ENCODE measurements at regions not wholly inside any gene's neighbourhood (a gene's known extent, or its start where the extent isn't known, plus 50 kb on each side); places are given as distances from the start of the nearest gene placed in this dataset.

- H3K36me3 Mint-ChIP-seq = no peaks in the 10 kb centered on the region
- H3K4me1 Mint-ChIP-seq = no peaks in the 10 kb centered on the region
- ATAC-seq (replicated peaks in 1 of 4) (no peak), DNase-seq (no peak)
- Histone ChIP-seq H3K4me1 (ENCODE audit: control insufficient read depth in 1 of 2, extremely low read depth in 1 of 2, insufficient read depth in 2 of 2, low read length in 2 of 2) (no peaks in the 10 kb centered on the region), H3K36me3 (ENCODE audit: control insufficient read depth in 2 of 2, extremely low read depth in 1 of 2, insufficient read depth in 1 of 2, low read length in 1 of 2) (no peaks in the 10 kb centered on the region), H3K4me3 (ENCODE audit: control insufficient read depth in 1 of 2, extremely low read depth in 1 of 2, low read length in 1 of 2) (no peak overlapping the region), H3K27me3 (replicated peaks in 1 of 2; ENCODE audit: control insufficient read depth in 2 of 2, extremely low read depth in 1 of 2, insufficient read depth in 2 of 2, low read length in 1 of 2) (no peaks in the 10 kb centered on the region), H3K27ac (ENCODE audit: low read length) (no peak overlapping the region), H3K9me3 (no peaks in the 10 kb centered on the region)
- no peak overlapping the region for H3K4me3 Mint-ChIP-seq
- WGBS (ENCODE audit: insufficient coverage) = 73% methylated on average over 4 of the region's 4 CpGs
- no peaks in the 10 kb centered on the region for H3K27me3 Mint-ChIP-seq
- peaks cover 8 to 36% (median 18%) of the 10 kb centered on the region in 3 donors for H3K9me3 Mint-ChIP-seq
- no peak overlapping the region for H3K27ac Mint-ChIP-seq
- ChIA-PET CTCF (no interaction called here), POLR2A (no interaction called here)
These were observed 792.8 kb upstream of the PIK3C3 start for GRCh38 chr18:41162191-41162590.

- WGBS (ENCODE audit: insufficient coverage) = no CpG with 5 or more reads among the region's 4 CpGs
- H3K4me3 Mint-ChIP-seq = no peak overlapping the region
- POLR2A ChIA-PET = no interaction called here
These were observed 798.9 kb upstream of the PIK3C3 start for GRCh38 chr18:41155910-41156851.

GRCh38 chr18:41155025-41155424 is 800.0 kb upstream of the PIK3C3 start:
- CTCF ChIA-PET = no interaction called here
- H3K27ac Mint-ChIP-seq = no peak overlapping the region
- WGBS (ENCODE audit: insufficient coverage) = no CpG with 5 or more reads among the region's 1 CpG

More at GRCh38 chr18:41155910-41156851, 798.9 kb upstream of the PIK3C3 start:
- H3K27me3 ChIP-seq (replicated peaks in 1 of 2; ENCODE audit: control insufficient read depth in 2 of 2, extremely low read depth in 1 of 2, insufficient read depth in 2 of 2, low read length in 1 of 2) = no peaks in the 10 kb centered on the region
- no peaks in the 10 kb centered on the region for H3K4me1 ChIP-seq (ENCODE audit: control insufficient read depth in 1 of 2, extremely low read depth in 1 of 2, insufficient read depth in 2 of 2, low read length in 2 of 2)
- no peaks in the 10 kb centered on the region for H3K4me1 Mint-ChIP-seq
- no peaks in the 10 kb centered on the region for H3K36me3 ChIP-seq (ENCODE audit: control insufficient read depth in 2 of 2, extremely low read depth in 1 of 2, insufficient read depth in 1 of 2, low read length in 1 of 2)
- H3K27ac ChIP-seq (ENCODE audit: low read length) = no peak overlapping the region
- no peaks in the 10 kb centered on the region for H3K27me3 Mint-ChIP-seq
- no peak overlapping the region for H3K27ac Mint-ChIP-seq
- no peak overlapping the region for H3K4me3 ChIP-seq (ENCODE audit: control insufficient read depth in 1 of 2, extremely low read depth in 1 of 2, low read length in 1 of 2)
- H3K36me3 Mint-ChIP-seq = no peaks in the 10 kb centered on the region
- H3K9me3 ChIP-seq = no peaks in the 10 kb centered on the region
- CTCF ChIA-PET = no interaction called here
- no peak for DNase-seq
- ATAC-seq (replicated peaks in 1 of 4) = no peak
- H3K9me3 Mint-ChIP-seq = peaks cover 0 to 21% (median 8%) of the 10 kb centered on the region in 3 donors

GRCh38 chr18:41153871-41154270 is 801.2 kb upstream of the PIK3C3 start:
- no peak overlapping the region for H3K27ac ChIP-seq (ENCODE audit: low read length)
- CTCF ChIA-PET = no interaction called here
- no peaks in the 10 kb centered on the region for H3K9me3 ChIP-seq
- ATAC-seq (replicated peaks in 1 of 4) = no peak
- H3K4me3 ChIP-seq (ENCODE audit: control insufficient read depth in 1 of 2, extremely low read depth in 1 of 2, low read length in 1 of 2) = no peak overlapping the region
- Mint-ChIP-seq H3K27ac (no peak overlapping the region), H3K4me3 (no peak overlapping the region), H3K9me3 (peaks cover 0 to 33% (median 6%) of the 10 kb centered on the region in 3 donors), H3K27me3 (no peaks in the 10 kb centered on the region), H3K4me1 (no peaks in the 10 kb centered on the region), H3K36me3 (no peaks in the 10 kb centered on the region)
- POLR2A ChIA-PET = no interaction called here
- H3K27me3 ChIP-seq (replicated peaks in 1 of 2; ENCODE audit: control insufficient read depth in 2 of 2, extremely low read depth in 1 of 2, insufficient read depth in 2 of 2, low read length in 1 of 2) = no peaks in the 10 kb centered on the region
- no CpG with 5 or more reads among the region's 2 CpGs for WGBS (ENCODE audit: insufficient coverage)
- no peaks in the 10 kb centered on the region for H3K36me3 ChIP-seq (ENCODE audit: control insufficient read depth in 2 of 2, extremely low read depth in 1 of 2, insufficient read depth in 1 of 2, low read length in 1 of 2)
- no peaks in the 10 kb centered on the region for H3K4me1 ChIP-seq (ENCODE audit: control insufficient read depth in 1 of 2, extremely low read depth in 1 of 2, insufficient read depth in 2 of 2, low read length in 2 of 2)
- DNase-seq = no peak

More at GRCh38 chr18:41155025-41155424, 800.0 kb upstream of the PIK3C3 start:
- Histone ChIP-seq H3K9me3 (no peaks in the 10 kb centered on the region), H3K4me3 (ENCODE audit: control insufficient read depth in 1 of 2, extremely low read depth in 1 of 2, low read length in 1 of 2) (no peak overlapping the region), H3K27ac (ENCODE audit: low read length) (no peak overlapping the region), H3K36me3 (ENCODE audit: control insufficient read depth in 2 of 2, extremely low read depth in 1 of 2, insufficient read depth in 1 of 2, low read length in 1 of 2) (no peaks in the 10 kb centered on the region), H3K27me3 (replicated peaks in 1 of 2; ENCODE audit: control insufficient read depth in 2 of 2, extremely low read depth in 1 of 2, insufficient read depth in 2 of 2, low read length in 1 of 2) (no peaks in the 10 kb centered on the region), H3K4me1 (ENCODE audit: control insufficient read depth in 1 of 2, extremely low read depth in 1 of 2, insufficient read depth in 2 of 2, low read length in 2 of 2) (no peaks in the 10 kb centered on the region)
- ATAC-seq (replicated peaks in 1 of 4) (no peak), DNase-seq (no peak)
- H3K36me3 Mint-ChIP-seq = no peaks in the 10 kb centered on the region
- no peaks in the 10 kb centered on the region for H3K27me3 Mint-ChIP-seq
- H3K4me1 Mint-ChIP-seq = no peaks in the 10 kb centered on the region
- H3K4me3 Mint-ChIP-seq = no peak overlapping the region
- peaks cover 0 to 25% (median 8%) of the 10 kb centered on the region in 3 donors for H3K9me3 Mint-ChIP-seq
- POLR2A ChIA-PET = interaction anchor here in 1 of 2 donors (0.7 kb wide), 1 partner anchor 41 kb away, joined by 3 read pairs; no protein-coding TSS in a partner anchor

- peaks cover 3 to 30% (median 13%) of the 10 kb centered on the region in 3 donors for H3K9me3 Mint-ChIP-seq
- no peak overlapping the region for H3K27ac ChIP-seq (ENCODE audit: low read length)
- no peaks in the 10 kb centered on the region for H3K36me3 ChIP-seq (ENCODE audit: control insufficient read depth in 2 of 2, extremely low read depth in 1 of 2, insufficient read depth in 1 of 2, low read length in 1 of 2)
- H3K27me3 Mint-ChIP-seq = no peaks in the 10 kb centered on the region
- H3K4me3 ChIP-seq (ENCODE audit: control insufficient read depth in 1 of 2, extremely low read depth in 1 of 2, low read length in 1 of 2) = no peak overlapping the region
- no peak overlapping the region for H3K4me3 Mint-ChIP-seq
- no peak overlapping the region for H3K27ac Mint-ChIP-seq
- no peaks in the 10 kb centered on the region for H3K4me1 Mint-ChIP-seq
- ChIA-PET CTCF (no interaction called here), POLR2A (no interaction called here)
- no peaks in the 10 kb centered on the region for H3K4me1 ChIP-seq (ENCODE audit: control insufficient read depth in 1 of 2, extremely low read depth in 1 of 2, insufficient read depth in 2 of 2, low read length in 2 of 2)
- H3K27me3 ChIP-seq (replicated peaks in 1 of 2; ENCODE audit: control insufficient read depth in 2 of 2, extremely low read depth in 1 of 2, insufficient read depth in 2 of 2, low read length in 1 of 2) = no peaks in the 10 kb centered on the region
- H3K9me3 ChIP-seq = no peaks in the 10 kb centered on the region
- H3K36me3 Mint-ChIP-seq = no peaks in the 10 kb centered on the region
- no CpG with 5 or more reads among the region's 2 CpGs for WGBS (ENCODE audit: insufficient coverage)
- DNase-seq = no peak
- no peak for ATAC-seq (replicated peaks in 1 of 4)
These were observed 804.7 kb upstream of the PIK3C3 start for GRCh38 chr18:41150316-41150715.

GRCh38 chr18:41146301-41146700 is 808.7 kb upstream of the PIK3C3 start:
- no peak for DNase-seq
- Histone ChIP-seq H3K27me3 (replicated peaks in 1 of 2; ENCODE audit: control insufficient read depth in 2 of 2, extremely low read depth in 1 of 2, insufficient read depth in 2 of 2, low read length in 1 of 2) (no peaks in the 10 kb centered on the region), H3K9me3 (no peaks in the 10 kb centered on the region), H3K36me3 (ENCODE audit: control insufficient read depth in 2 of 2, extremely low read depth in 1 of 2, insufficient read depth in 1 of 2, low read length in 1 of 2) (no peaks in the 10 kb centered on the region), H3K4me1 (ENCODE audit: control insufficient read depth in 1 of 2, extremely low read depth in 1 of 2, insufficient read depth in 2 of 2, low read length in 2 of 2) (no peaks in the 10 kb centered on the region), H3K4me3 (ENCODE audit: control insufficient read depth in 1 of 2, extremely low read depth in 1 of 2, low read length in 1 of 2) (no peak overlapping the region), H3K27ac (ENCODE audit: low read length) (no peak overlapping the region)
- peaks cover 12 to 43% (median 17%) of the 10 kb centered on the region in 3 donors for H3K9me3 Mint-ChIP-seq
- POLR2A ChIA-PET = no interaction called here
- WGBS (ENCODE audit: insufficient coverage) = 57% methylated on average over 1 of the region's 1 CpG
- H3K36me3 Mint-ChIP-seq = no peaks in the 10 kb centered on the region
- no peak for ATAC-seq (replicated peaks in 1 of 4)
- no peaks in the 10 kb centered on the region for H3K27me3 Mint-ChIP-seq
- H3K4me1 Mint-ChIP-seq = no peaks in the 10 kb centered on the region
- no peak overlapping the region for H3K4me3 Mint-ChIP-seq
- CTCF ChIA-PET = no interaction called here
- H3K27ac Mint-ChIP-seq = no peak overlapping the region

Data from T-cell (primary cell).